Testis (tissue), 2 donors: ENCODE measurements at regions not wholly inside any gene's neighbourhood (a gene's known extent, or its start where the extent isn't known, plus 50 kb on each side); places are given as distances from the start of the nearest gene placed in this dataset.

ENCODE experiments used
- POLR2A ChIP-seq: fragments of 450-650 bp; IDR thresholded peaks from one replicate; pipeline ENCODE4 v1.6.1; 2017; ENCODE audit warnings: antibody characterized with exemption, mild to moderate bottlenecking, moderate library complexity
- TF ChIP-seq, protein P1 (sequence below), 3 experiments: fragments of 450-650 bp in 2 of 3; fragments of 200-600 bp in 1 of 3; sonication (generic) in 1 of 3; IDR thresholded peaks; one replicate each; pipeline ENCODE4 v1.5.1; 2016 to 2019; ENCODE audit warnings: antibody characterized with exemption in 3 of 3, mild to moderate bottlenecking in 2 of 3, moderate library complexity in 1 of 3

DNA sequence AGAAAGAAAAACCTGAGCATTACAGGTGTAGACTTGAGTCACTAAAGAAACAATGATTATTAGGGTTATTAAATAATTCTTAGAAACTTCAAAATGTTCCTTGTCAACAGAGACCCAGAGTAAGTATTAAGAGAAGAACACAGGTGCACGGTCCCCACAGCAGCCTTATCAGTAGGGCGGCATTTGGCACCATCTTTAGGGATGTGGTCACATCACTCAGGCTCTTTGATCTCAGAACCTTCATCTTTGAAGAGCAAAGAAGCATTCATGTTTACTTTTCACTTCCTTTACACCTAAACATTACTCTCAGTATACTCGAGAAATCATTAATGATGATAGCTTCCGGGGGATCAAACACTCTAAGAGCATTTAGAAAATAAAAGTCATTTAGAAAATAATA, 928.7 kb downstream of the KCNJ2 start:
- TF ChIP-seq, protein P1, sequence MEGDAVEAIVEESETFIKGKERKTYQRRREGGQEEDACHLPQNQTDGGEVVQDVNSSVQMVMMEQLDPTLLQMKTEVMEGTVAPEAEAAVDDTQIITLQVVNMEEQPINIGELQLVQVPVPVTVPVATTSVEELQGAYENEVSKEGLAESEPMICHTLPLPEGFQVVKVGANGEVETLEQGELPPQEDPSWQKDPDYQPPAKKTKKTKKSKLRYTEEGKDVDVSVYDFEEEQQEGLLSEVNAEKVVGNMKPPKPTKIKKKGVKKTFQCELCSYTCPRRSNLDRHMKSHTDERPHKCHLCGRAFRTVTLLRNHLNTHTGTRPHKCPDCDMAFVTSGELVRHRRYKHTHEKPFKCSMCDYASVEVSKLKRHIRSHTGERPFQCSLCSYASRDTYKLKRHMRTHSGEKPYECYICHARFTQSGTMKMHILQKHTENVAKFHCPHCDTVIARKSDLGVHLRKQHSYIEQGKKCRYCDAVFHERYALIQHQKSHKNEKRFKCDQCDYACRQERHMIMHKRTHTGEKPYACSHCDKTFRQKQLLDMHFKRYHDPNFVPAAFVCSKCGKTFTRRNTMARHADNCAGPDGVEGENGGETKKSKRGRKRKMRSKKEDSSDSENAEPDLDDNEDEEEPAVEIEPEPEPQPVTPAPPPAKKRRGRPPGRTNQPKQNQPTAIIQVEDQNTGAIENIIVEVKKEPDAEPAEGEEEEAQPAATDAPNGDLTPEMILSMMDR (IDR thresholded peaks at IDR 0.05) = no peak
- TF ChIP-seq POLR2A = no peak
